ENCODE measurements at regions not wholly inside any gene's neighbourhood (a gene's known extent, or its start where the extent isn't known, plus 50 kb on each side); places are given as distances from the start of the nearest gene placed in this dataset.

DNA sequence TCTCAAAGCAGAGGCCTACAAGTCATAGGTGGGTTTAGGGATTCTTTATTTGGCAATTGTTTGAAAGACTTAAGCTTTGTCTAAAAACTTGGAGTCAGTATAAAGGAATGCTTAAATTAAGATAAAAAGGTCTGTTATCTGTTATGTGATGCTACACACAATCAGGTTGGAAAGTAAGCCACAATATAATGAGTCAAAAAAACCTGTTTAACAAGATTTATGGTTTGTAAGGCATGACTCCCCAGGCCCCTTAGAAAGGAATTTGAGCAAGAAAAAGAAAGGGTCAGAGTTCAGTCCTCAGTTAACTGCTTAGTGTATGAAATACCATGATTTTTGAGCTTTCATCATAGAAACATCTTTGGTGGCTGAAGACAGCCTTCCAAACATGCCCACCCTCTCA lies 66.8 kb upstream of the HMGN3 start:
- TF ChIP-seq, protein P1, sequence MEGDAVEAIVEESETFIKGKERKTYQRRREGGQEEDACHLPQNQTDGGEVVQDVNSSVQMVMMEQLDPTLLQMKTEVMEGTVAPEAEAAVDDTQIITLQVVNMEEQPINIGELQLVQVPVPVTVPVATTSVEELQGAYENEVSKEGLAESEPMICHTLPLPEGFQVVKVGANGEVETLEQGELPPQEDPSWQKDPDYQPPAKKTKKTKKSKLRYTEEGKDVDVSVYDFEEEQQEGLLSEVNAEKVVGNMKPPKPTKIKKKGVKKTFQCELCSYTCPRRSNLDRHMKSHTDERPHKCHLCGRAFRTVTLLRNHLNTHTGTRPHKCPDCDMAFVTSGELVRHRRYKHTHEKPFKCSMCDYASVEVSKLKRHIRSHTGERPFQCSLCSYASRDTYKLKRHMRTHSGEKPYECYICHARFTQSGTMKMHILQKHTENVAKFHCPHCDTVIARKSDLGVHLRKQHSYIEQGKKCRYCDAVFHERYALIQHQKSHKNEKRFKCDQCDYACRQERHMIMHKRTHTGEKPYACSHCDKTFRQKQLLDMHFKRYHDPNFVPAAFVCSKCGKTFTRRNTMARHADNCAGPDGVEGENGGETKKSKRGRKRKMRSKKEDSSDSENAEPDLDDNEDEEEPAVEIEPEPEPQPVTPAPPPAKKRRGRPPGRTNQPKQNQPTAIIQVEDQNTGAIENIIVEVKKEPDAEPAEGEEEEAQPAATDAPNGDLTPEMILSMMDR (IDR thresholded peaks at IDR 0.05) = no peak
- no peak for TF ChIP-seq POLR2A (IDR thresholded peaks at IDR 0.05)

All from testis (tissue), 2 donors.